ENCODE measurements at regions not wholly inside any gene's neighbourhood (a gene's known extent, or its start where the extent isn't known, plus 50 kb on each side); places are given as distances from the start of the nearest gene placed in this dataset.
"Not testable (repeated sequence)": the region's sequence is repeated elsewhere in the genome, so short reads cannot be mapped to it uniquely, and the experiment has no call there.

- H3K4me3 Mint-ChIP-seq: no peak overlapping the region
- H3K4me1 Mint-ChIP-seq: no peaks in the 10 kb centered on the region
- no peaks in the 10 kb centered on the region for H3K36me3 Mint-ChIP-seq
- peaks cover 7% of the 10 kb centered on the region for H3K9me3 Mint-ChIP-seq
- DNase-seq: no peak
- H3K27me3 Mint-ChIP-seq: no peaks in the 10 kb centered on the region
- CTCF ChIA-PET: no interaction called here
- H3K27ac Mint-ChIP-seq: no peak overlapping the region
These were observed 253.6 kb downstream of the INHBA start for GRCh38 chr7:41449286-41449685.

DNA sequence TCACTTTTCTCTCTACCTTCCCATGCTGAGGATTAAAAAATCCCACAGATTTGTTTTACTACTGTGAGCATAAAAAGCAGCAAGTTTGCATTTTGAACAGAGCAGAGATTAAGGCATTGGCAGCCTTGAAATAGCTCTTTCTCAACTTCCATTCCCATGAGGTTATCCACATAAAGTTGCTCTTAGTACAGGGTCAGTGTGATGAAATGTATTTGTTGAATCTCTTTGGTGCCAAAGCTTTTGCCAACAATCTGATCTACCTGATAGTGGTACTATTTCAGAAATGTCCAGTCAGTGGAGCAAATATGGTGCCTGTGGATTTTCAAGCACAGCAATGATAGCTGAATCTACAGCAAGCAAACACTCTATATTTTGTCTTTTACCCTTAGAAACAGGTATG lies 254.8 kb downstream of the INHBA start:
- DNase-seq: no peak
- peaks cover 8% of the 10 kb centered on the region for H3K9me3 Mint-ChIP-seq
- no peak overlapping the region for H3K4me3 Mint-ChIP-seq
- no peaks in the 10 kb centered on the region for H3K27me3 Mint-ChIP-seq
- H3K36me3 Mint-ChIP-seq: no peaks in the 10 kb centered on the region
- no peaks in the 10 kb centered on the region for H3K4me1 Mint-ChIP-seq
- CTCF ChIA-PET: no interaction called here
- H3K27ac Mint-ChIP-seq: no peak overlapping the region

DNA sequence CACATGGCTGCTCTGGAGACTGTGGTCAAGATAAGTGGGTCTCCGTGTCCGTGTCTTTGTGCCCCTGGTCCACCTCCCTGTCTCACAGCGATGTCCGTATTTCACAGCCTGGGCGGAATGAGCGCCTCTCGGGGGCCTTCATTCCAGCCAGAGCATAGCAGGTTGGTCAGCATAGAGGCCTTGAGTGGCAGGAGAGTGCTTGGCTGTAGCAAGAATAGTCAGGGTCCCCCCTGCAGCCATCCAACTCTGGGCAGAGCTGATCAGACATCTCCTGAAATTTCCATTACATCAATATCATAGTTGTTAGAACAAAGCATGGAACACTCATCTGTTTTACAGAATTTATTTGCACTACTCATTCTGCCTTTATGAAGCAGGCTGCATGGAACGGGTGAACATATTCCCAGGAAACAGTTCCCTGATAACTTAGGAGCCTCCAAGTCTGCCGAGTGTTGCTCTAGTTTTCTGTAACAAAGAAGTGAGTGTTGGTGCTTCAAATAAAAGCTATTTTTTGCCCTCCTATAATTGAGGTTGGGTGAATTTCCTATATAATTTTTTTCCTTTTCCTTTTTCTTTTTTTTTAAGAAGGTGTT lies 255.3 kb downstream of the INHBA start:
- Mint-ChIP-seq H3K9me3 (peaks cover 11% of the 10 kb centered on the region), H3K4me3 (no peak overlapping the region), H3K27me3 (no peaks in the 10 kb centered on the region), H3K36me3 (no peaks in the 10 kb centered on the region), H3K4me1 (no peaks in the 10 kb centered on the region), H3K27ac (no peak overlapping the region)
- CTCF ChIA-PET: interaction anchor here (0.6 kb wide), 1 partner anchor 22 kb away, joined by 3 read pairs; no protein-coding TSS in a partner anchor
- DNase-seq: no peak

DNA sequence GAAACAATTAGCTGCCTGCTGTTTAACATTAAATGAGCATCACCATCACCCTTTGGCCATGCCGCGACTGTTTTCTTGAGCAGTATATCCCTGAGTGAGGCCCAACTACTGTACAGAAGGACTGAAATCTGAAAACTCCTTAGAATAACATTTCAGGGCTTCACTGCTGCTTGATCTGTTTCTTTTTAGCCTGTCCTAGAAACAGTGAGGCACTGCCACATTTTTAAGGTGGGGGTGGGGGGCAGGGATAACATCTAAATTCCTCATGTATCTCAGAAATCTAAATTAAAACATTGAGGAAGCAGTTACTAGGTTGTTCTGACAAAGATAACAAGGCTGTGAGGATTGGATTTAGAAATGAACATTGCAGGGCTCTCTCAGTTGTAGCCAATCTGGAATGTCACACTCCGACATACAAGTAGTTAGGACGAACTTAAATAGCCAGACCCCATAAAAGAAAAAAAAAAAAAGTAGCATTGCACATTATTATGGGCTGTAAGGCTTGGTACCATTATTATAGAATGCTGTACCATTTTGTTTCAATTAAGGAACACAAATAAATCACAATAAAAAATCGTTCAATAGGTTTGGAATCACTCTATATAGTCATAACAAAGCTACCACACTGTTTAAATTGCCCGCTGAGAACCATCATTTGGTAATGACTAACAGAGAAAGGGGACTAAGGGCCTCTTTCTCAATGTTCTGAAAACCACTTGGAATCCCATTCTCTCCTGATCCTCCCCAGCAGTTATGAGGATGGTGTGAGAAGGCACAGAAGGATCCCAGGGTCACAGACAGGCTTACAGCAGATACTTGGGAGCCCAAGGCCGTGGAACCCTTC lies 256.1 kb downstream of the INHBA start:
- CTCF ChIA-PET: no interaction called here
- no peak overlapping the region for H3K27ac Mint-ChIP-seq
- no peaks in the 10 kb centered on the region for H3K36me3 Mint-ChIP-seq
- no peaks in the 10 kb centered on the region for H3K4me1 Mint-ChIP-seq
- DNase-seq: no peak
- H3K4me3 Mint-ChIP-seq: no peak overlapping the region
- H3K27me3 Mint-ChIP-seq: no peaks in the 10 kb centered on the region
- peaks cover 15% of the 10 kb centered on the region for H3K9me3 Mint-ChIP-seq

DNA sequence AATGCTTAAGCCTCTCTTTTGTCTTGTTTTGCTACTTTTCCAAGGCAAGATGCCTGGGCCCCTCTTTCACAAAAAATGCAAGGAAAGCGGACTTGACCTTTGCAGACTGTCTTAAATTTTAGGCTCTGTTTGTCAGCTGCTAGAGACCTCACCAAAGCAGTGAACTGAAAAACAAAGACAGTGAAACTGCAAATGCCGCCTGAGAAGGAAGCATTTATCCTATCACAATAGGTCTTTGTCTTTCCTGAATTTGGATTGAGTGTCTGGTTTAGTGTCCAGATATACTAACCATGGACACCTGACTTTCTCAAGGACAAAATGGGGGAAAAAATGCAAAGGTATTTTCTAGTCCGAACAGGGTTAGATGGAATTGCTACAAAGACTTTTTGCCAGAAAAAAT lies 256.9 kb downstream of the INHBA start:
- Mint-ChIP-seq H3K36me3 (no peaks in the 10 kb centered on the region), H3K4me3 (no peak overlapping the region), H3K27ac (no peak overlapping the region), H3K9me3 (peaks cover 15% of the 10 kb centered on the region), H3K27me3 (no peaks in the 10 kb centered on the region), H3K4me1 (no peaks in the 10 kb centered on the region)
- CTCF ChIA-PET: no interaction called here
- DNase-seq: no peak

DNA sequence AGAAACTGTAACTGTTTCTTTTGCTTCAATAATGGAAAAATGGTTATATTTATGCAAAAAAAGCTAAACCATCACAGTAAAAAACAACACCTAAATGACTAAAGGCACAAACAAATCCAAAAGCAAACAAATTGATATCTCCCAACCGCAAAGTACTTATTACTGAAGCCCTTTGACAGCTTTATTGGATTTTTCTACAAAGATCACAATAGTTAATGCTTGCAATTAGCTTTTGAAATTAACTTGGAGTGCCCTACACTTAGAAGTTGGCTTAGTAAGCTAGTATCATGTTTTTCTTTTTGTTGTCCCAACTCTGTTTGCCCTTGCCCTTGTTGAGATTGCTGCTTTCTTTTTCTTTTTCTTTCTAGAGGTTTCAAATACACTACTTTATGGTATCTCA lies 257.5 kb downstream of the INHBA start:
- Mint-ChIP-seq H3K9me3 (peaks cover 14% of the 10 kb centered on the region), H3K27me3 (no peaks in the 10 kb centered on the region), H3K36me3 (no peaks in the 10 kb centered on the region), H3K4me3 (no peak overlapping the region), H3K27ac (no peak overlapping the region), H3K4me1 (no peaks in the 10 kb centered on the region)
- CTCF ChIA-PET: no interaction called here
- DNase-seq: no peak

DNA sequence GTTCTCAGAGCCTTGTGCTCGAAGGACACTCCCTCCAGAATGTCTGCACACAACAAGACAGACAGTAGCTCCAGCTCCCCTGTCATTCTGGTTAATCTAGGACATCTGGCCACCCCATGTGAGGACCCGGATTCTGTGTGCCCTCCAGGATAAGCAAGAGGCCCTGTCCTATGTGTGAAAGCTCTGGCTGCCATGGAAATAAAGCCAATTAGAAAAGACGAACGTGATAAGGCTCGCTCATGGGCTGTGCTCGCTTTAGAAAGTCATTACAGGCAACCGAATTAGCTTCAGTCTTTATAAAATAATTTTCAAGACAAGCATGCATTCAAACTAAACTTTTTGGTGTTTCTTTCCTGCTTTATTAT lies 263.4 kb downstream of the INHBA start:
- DNase-seq: no peak
- Mint-ChIP-seq H3K36me3 (no peaks in the 10 kb centered on the region), H3K4me1 (no peaks in the 10 kb centered on the region), H3K9me3 (peaks cover 21% of the 10 kb centered on the region), H3K4me3 (no peak overlapping the region), H3K27me3 (no peaks in the 10 kb centered on the region), H3K27ac (no peak overlapping the region)
- CTCF ChIA-PET: no interaction called here

DNA sequence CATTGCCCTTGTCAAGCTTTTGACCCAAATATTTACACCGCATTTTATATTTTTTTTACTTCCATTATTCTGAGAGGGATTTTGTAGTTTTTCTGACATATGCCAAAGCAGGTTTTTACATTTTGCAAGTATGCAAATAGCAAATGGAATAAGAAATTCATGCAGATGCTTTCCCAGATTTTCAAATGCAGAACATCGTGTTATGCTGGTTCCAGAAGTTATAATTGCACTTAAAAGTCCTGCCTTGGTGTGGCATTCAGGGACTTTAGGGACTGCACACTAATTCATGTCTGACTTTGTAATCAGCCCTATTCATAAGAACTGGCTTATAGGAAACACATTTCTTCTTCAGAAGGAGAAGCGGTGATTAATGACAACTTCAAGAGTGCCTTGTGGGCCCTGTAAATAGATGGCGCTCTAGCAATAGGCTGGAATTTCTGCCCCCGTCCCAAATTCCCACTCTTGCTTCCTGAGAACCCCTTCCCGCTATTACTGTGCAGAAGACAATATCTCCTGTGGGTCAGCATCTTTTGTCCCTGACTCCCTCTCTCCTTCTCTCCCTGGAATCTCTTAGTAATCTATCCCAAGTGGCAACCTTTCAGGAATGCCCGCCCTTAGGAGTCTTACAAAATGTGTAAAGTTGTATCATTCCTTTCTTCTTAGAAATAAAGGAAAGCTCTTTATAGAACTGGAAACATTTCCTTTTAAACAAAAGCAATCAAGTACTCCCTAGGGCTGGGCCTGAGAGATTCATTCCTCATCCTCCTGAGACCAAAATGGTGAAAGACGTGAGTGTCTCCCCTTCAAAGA lies 264.0 kb downstream of the INHBA start:
- H3K36me3 Mint-ChIP-seq: no peaks in the 10 kb centered on the region
- no peaks in the 10 kb centered on the region for H3K4me1 Mint-ChIP-seq
- no peaks in the 10 kb centered on the region for H3K27me3 Mint-ChIP-seq
- no peak overlapping the region for H3K27ac Mint-ChIP-seq
- H3K4me3 Mint-ChIP-seq: no peak overlapping the region
- DNase-seq: no peak
- peaks cover 24% of the 10 kb centered on the region for H3K9me3 Mint-ChIP-seq
- CTCF ChIA-PET: no interaction called here

DNA sequence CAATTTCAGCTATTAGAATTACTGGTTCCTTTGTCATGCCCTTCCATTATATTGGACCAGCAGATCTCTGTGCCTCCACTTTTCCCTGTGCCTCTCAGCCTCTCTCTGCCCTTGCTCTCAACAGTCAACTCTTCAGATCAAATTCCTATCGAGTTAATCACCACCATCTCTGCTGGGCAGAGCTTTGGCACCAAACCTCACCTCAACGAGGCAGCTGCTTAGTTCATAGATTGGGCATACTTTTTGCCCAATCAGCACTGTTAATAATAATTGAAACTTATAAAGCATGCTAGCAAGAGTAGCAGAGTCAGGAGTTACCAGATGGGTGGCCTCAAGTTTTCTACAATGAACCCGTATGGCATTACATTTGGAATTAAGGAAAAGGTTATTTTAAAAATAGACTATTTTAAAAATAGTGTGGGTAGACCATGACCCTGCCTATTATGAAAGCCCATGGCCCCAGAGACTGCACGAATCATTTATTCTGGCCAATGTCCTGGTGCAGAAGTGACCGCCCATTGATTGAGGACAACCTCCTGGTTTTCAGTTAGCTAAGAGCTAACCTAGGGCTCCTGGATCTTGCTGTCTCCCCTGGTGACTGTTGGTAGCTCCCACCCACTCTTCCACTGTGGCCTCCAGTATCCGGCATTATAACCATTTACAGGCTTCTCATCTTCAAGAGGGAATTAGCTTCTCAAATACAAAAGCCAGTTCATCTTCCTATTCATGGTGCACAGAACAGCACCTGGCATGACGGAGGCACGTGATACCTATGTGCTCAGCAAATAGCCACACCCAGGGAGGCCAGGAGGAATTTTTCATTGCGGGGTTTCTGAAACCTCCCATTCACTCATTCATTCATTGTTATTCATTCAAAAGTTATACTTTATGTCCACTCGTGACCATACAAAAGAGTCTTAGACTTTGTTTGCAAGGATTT lies 265.4 kb downstream of the INHBA start:
- DNase-seq: no peak
- Mint-ChIP-seq H3K27me3 (no peaks in the 10 kb centered on the region), H3K9me3 (peaks cover 20% of the 10 kb centered on the region), H3K4me1 (no peaks in the 10 kb centered on the region), H3K4me3 (no peak overlapping the region), H3K36me3 (no peaks in the 10 kb centered on the region), H3K27ac (no peak overlapping the region)
- CTCF ChIA-PET: no interaction called here

DNA sequence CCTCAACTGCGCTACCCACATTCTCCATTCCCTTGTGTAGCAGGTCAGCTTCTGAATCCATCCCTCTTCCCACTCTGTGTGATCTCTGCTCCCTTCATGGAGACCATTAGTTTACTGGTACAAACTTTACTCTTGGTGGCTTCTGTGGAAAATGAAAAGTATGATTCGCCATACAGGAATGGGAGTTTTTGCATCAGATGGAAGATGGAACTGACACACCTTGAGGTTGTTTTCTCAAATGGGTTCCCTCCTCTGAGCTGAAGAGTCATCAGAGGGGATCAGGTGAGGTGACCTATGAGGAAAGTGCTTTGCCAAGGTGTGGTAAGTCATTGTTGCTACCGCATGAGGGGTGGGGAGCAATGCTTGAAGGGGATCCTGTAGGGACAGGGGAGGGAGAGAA lies 266.8 kb downstream of the INHBA start:
- CTCF ChIA-PET: no interaction called here
- Mint-ChIP-seq H3K4me3 (no peak overlapping the region), H3K9me3 (peaks cover 22% of the 10 kb centered on the region), H3K27ac (no peak overlapping the region), H3K4me1 (no peaks in the 10 kb centered on the region), H3K36me3 (no peaks in the 10 kb centered on the region), H3K27me3 (no peaks in the 10 kb centered on the region)
- DNase-seq: no peak

DNA sequence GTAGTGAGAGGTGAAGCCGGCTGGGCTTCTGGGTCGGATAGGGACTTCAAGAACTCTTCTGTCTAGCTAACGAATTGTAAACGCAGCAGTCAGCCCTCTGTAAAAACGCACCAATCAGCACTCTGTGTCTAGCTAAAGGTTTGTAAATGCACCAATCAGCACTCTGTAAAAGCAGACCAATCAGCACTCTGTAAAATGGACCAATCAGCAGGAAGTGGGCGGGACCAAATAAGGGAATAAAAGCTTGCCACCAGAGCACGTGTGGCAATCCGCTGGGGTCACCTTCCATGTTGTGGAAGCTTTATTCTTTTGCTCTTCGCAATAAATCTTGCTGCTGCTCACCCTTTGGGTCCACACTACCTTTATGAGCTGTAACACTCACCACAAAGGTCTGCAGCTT lies 267.9 kb downstream of the INHBA start:
- H3K27me3 Mint-ChIP-seq, CTCF ChIA-PET, H3K4me1 Mint-ChIP-seq, H3K27ac Mint-ChIP-seq, H3K4me3 Mint-ChIP-seq, H3K36me3 Mint-ChIP-seq, DNase-seq: not testable (repeated sequence)
- H3K9me3 Mint-ChIP-seq: peaks cover 22% of the 10 kb centered on the region

DNA sequence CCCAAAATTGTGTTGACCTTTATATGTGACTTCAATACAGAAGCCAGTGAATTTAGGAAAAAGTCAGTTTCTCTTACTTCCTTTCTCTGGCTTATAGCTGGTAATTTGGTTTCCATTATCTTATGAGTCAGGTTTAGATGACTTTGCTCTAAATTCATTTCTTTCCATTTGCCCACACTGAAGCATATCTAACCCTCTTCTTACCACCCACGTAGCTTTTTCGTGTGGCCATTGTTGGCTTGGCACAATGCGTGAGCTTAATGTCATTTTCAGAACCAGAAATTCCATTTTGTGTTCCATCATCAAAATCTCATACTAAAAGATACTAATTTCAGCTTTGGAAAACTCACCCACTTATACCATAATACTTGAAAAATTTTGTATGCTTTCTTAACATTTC lies 271.2 kb downstream of the INHBA start:
- H3K27me3 Mint-ChIP-seq: no peaks in the 10 kb centered on the region
- peaks cover 22% of the 10 kb centered on the region for H3K9me3 Mint-ChIP-seq
- no peak overlapping the region for H3K27ac Mint-ChIP-seq

GRCh38 chr7:41428381-41428780 lies 274.5 kb downstream of the INHBA start:
- no peak for DNase-seq
- CTCF ChIA-PET: no interaction called here
- Mint-ChIP-seq H3K4me3 (no peak overlapping the region), H3K9me3 (peaks cover 5% of the 10 kb centered on the region), H3K27me3 (no peaks in the 10 kb centered on the region), H3K36me3 (no peaks in the 10 kb centered on the region), H3K4me1 (no peaks in the 10 kb centered on the region), H3K27ac (no peak overlapping the region)

More for the DNA sequence above, 271.2 kb downstream of the INHBA start:
- H3K4me1 Mint-ChIP-seq: no peaks in the 10 kb centered on the region
- no peak overlapping the region for H3K4me3 Mint-ChIP-seq
- CTCF ChIA-PET: no interaction called here
- H3K36me3 Mint-ChIP-seq: no peaks in the 10 kb centered on the region
- no peak for DNase-seq

- no peaks in the 10 kb centered on the region for H3K27me3 Mint-ChIP-seq
- CTCF ChIA-PET: interaction anchor here (0.6 kb wide), 1 partner anchor 22 kb away, joined by 3 read pairs; no protein-coding TSS in a partner anchor
- no peak for DNase-seq
- H3K4me1 Mint-ChIP-seq: no peaks in the 10 kb centered on the region
- H3K27ac Mint-ChIP-seq: no peak overlapping the region
- H3K4me3 Mint-ChIP-seq: no peak overlapping the region
- no peaks in the 10 kb centered on the region for H3K9me3 Mint-ChIP-seq
- no peaks in the 10 kb centered on the region for H3K36me3 Mint-ChIP-seq
These were observed 277.0 kb downstream of the INHBA start for GRCh38 chr7:41425926-41426325.
